B cell (primary cell): ENCODE measurements at regions not wholly inside any gene's neighbourhood (a gene's known extent, or its start where the extent isn't known, plus 50 kb on each side); places are given as distances from the start of the nearest gene placed in this dataset.
"Not testable (repeated sequence)": the region's sequence is repeated elsewhere in the genome, so short reads cannot be mapped to it uniquely, and the experiment has no call there.

Experiments
- ATAC-seq: fragments of 200-7000 bp; cut with Tn5 transposase; one replicate; pipeline ENCODE4 v1.10.0; 2021; ENCODE audit warnings: low read depth, mild to moderate bottlenecking, moderate number of reproducible peaks, moderate library complexity
- CTCF ChIA-PET: fragments of 350-600 bp; sonication (Branson Sonifier 250); formaldehyde crosslinking; loops from one replicate; lab custom pipeline; 2021; ENCODE audit warnings: antibody characterized with exemption, inconsistent platforms; lab: Charles Lee
- POLR2A ChIA-PET: fragments of 350-600 bp; sonication (Branson Sonifier 250); formaldehyde crosslinking; loops from one replicate; lab custom pipeline; 2021; ENCODE audit warnings: antibody characterized with exemption; lab: Charles Lee
- DNase-seq: peaks from one replicate; pipeline ENCODE4 v3.0.0; 2013
- H2AFZ ChIP-seq: 2 replicates; pipeline ENCODE4 v1.6.1; 2012; ENCODE audit warnings: mild to moderate bottlenecking, low read depth, low read length; ENCODE audit not compliant: insufficient read depth, poor library complexity, severe bottlenecking
- H3K27ac ChIP-seq, 2 donors: 1 replicate in 1 of 2; 2 replicates in 1 of 2; pipeline ENCODE4 v1.5.1; 2012 to 2013; ENCODE audit warnings: low read length in 2 of 2, mild to moderate bottlenecking in 2 of 2, moderate library complexity in 1 of 2
- H3K27me3 ChIP-seq, 4 experiments: fragments of 200-600 bp in 1 of 4; sonication (generic) in 1 of 4; replicated peaks in 1 of 4; 1 replicate in 2 of 4; 2 replicates in 2 of 4; pipeline versions ENCODE4 v1.6.1 to v1.7.0; 2013 to 2016; ENCODE audit warnings: low read length in 3 of 4, mild to moderate bottlenecking in 2 of 4, mixed read lengths in 1 of 4, moderate library complexity in 1 of 4; ENCODE audit not compliant: insufficient read depth in 4 of 4, control insufficient read depth in 3 of 4; ENCODE audit errors: control extremely low read depth in 1 of 4
- H3K36me3 ChIP-seq, 2 experiments: replicated peaks in 1 of 2; 1 replicate in 1 of 2; 2 replicates in 1 of 2; pipeline versions ENCODE4 v1.6.1 to v1.7.1; 2013; ENCODE audit warnings: low read length in 1 of 2; ENCODE audit not compliant: insufficient read depth in 2 of 2, control insufficient read depth in 1 of 2; ENCODE audit errors: control extremely low read depth in 1 of 2, extremely low read depth in 1 of 2
- H3K4me1 ChIP-seq, 2 donors: fragments of 200-600 bp in 1 of 2; sonication (generic) in 1 of 2; 1 replicate in 1 of 2; 2 replicates in 1 of 2; pipeline versions ENCODE4 v1.5.1 to v1.6.1; 2013 to 2017; ENCODE audit warnings: low read length in 2 of 2; ENCODE audit not compliant: control insufficient read depth in 2 of 2, insufficient read depth in 2 of 2
- H3K4me2 ChIP-seq: replicated peaks from 2 replicates; pipeline ENCODE3; 2012; ENCODE audit warnings: mild to moderate bottlenecking, low read depth, low read length; ENCODE audit not compliant: poor library complexity, severe bottlenecking
- H3K4me3 ChIP-seq, 5 experiments: fragments of 200-600 bp in 1 of 5; sonication (generic) in 1 of 5; 1 replicate in 3 of 5; 2 replicates in 2 of 5; pipeline versions ENCODE4 v1.5.1 to v1.7.0; 2011 to 2016; ENCODE audit warnings: low read length in 4 of 5, mild to moderate bottlenecking in 4 of 5, low read depth in 2 of 5, control low read depth in 1 of 5, moderate library complexity in 1 of 5; ENCODE audit not compliant: insufficient read depth in 1 of 5; ENCODE audit errors: control extremely low read depth in 1 of 5, extremely low read depth in 1 of 5
- H3K79me2 ChIP-seq: fragments of 200-600 bp; sonication (generic); one replicate; pipeline ENCODE4 v1.6.0; 2016; ENCODE audit warnings: low read length; ENCODE audit not compliant: control insufficient read depth, insufficient read depth
- H3K9ac ChIP-seq: fragments of 200-600 bp; sonication (generic); 2 replicates; pipeline ENCODE4 v1.6.1; 2017; ENCODE audit warnings: mild to moderate bottlenecking, low read length, moderate library complexity
- H3K9me3 ChIP-seq, 3 donors: one replicate each; pipeline versions ENCODE4 v1.6.1 to v1.7.1; 2013; ENCODE audit warnings: low read length in 2 of 3; ENCODE audit not compliant: control insufficient read depth in 2 of 3, insufficient read depth in 1 of 3; ENCODE audit errors: control extremely low read depth in 1 of 3
- H4K20me1 ChIP-seq: 2 replicates; pipeline ENCODE4 v1.6.0; 2012; ENCODE audit warnings: mild to moderate bottlenecking, low read length; ENCODE audit not compliant: insufficient read depth, control insufficient read depth, poor library complexity, severe bottlenecking
- H3K27ac Mint-ChIP-seq: one replicate; pipeline ENCODE4 v1.8.0; 2021; ENCODE audit warnings: mixed read lengths
- H3K27me3 Mint-ChIP-seq: one replicate; pipeline ENCODE4 v1.8.0; 2021; ENCODE audit warnings: mixed read lengths
- H3K4me1 Mint-ChIP-seq: one replicate; pipeline ENCODE4 v1.8.0; 2021; ENCODE audit warnings: mixed read lengths
- H3K4me3 Mint-ChIP-seq: one replicate; pipeline ENCODE4 v1.8.0; 2021; ENCODE audit warnings: mixed read lengths
- H3K9me3 Mint-ChIP-seq: one replicate; pipeline ENCODE4 v1.8.0; 2022; ENCODE audit warnings: mixed read lengths; ENCODE audit not compliant: insufficient read depth
- CTCF ChIP-seq: fragments of 200-600 bp; IDR thresholded peaks from one replicate; pipeline ENCODE4 v1.8.0; 2022; ENCODE audit warnings: antibody characterized with exemption, mild to moderate bottlenecking
- EZH2 ChIP-seq: IDR thresholded peaks from 2 replicates; pipeline ENCODE4 v1.6.1; 2012; ENCODE audit warnings: borderline replicate concordance, low read depth, mild to moderate bottlenecking, moderate library complexity, low read length; ENCODE audit not compliant: insufficient read depth, poor library complexity, severe bottlenecking
- WGBS: methylation state at CpG from one replicate; pipeline ENCODE4 v1.1.5; 2013; ENCODE audit warnings: missing lambda C conversion rate; ENCODE audit not compliant: insufficient coverage; 5-methylcytosine and 5-hydroxymethylcytosine counted together
- intact Hi-C: fragments of 100-400 bp; cut with micrococcal nuclease; formaldehyde crosslinking; loops from one replicate; pipeline ENCODE4 v1.10.0; 2022

DNA sequence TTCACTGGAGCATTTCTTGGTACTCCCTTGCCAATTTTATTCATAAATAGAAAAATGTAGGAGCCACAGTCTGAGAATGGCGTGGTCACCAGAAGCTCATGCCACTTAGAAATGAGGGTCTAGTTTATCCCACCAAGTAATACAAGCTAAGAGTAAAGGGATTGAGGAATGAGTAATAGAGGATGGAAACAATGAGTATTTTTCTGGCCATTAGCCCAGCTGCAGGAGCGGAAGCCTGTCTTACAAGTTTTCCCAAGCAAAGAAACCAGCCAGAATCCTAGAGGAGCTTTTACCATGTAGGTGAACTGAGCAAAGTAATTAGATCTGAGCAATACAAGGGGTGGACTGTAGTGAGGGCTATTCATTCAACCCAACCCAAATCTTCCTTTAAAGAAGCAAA is 160.7 kb upstream of the NPY2R start:
- ChIA-PET CTCF (no interaction called here), POLR2A (no interaction called here)
- TF ChIP-seq EZH2: no peak
- no peak for TF ChIP-seq CTCF
- no peak overlapping the region for H2AFZ ChIP-seq
- ATAC-seq (no peak), DNase-seq (no peak)
- Mint-ChIP-seq H3K4me1 (no peaks in the 10 kb centered on the region), H3K27ac (no peak overlapping the region), H3K27me3 (no peaks in the 10 kb centered on the region), H3K9me3 (no peaks in the 10 kb centered on the region), H3K4me3 (no peak overlapping the region)
- no CpG with 5 or more reads among the region's 2 CpGs for WGBS
- no peak overlapping the region for H3K4me3 ChIP-seq
- no peaks in the 10 kb centered on the region for H3K27me3 ChIP-seq
- intact Hi-C loops: no loop called here
- H3K79me2 ChIP-seq: no peaks in the 10 kb centered on the region
- H3K9me3 ChIP-seq: peaks cover 0 to 5% (median 0%) of the 10 kb centered on the region in 3 donors
- H4K20me1 ChIP-seq: no peaks in the 10 kb centered on the region
- H3K27ac ChIP-seq: no peak overlapping the region
- H3K4me1 ChIP-seq: no peaks in the 10 kb centered on the region
- no peak overlapping the region for H3K9ac ChIP-seq
- no peak overlapping the region for H3K4me2 ChIP-seq
- H3K36me3 ChIP-seq: no peaks in the 10 kb centered on the region

GRCh38 chr4:155054042-155054441 is 154.4 kb upstream of the NPY2R start:
- POLR2A ChIA-PET, ATAC-seq, H3K9me3 Mint-ChIP-seq, H3K27me3 Mint-ChIP-seq, CTCF ChIA-PET, H3K4me1 Mint-ChIP-seq, H3K4me2 ChIP-seq, H3K79me2 ChIP-seq, H3K9ac ChIP-seq, H3K36me3 ChIP-seq, H3K27me3 ChIP-seq, H2AFZ ChIP-seq, H3K4me3 Mint-ChIP-seq, H3K9me3 ChIP-seq, H3K4me3 ChIP-seq, H4K20me1 ChIP-seq, H3K4me1 ChIP-seq, H3K27ac ChIP-seq, DNase-seq, H3K27ac Mint-ChIP-seq, intact Hi-C loops: not testable (repeated sequence)
- no CpG with 5 or more reads among the region's 1 CpG for WGBS
